Inflammatory macrophage treated with lipopolysaccharide for 4 hours (primary cell): ENCODE measurements at regions not wholly inside any gene's neighbourhood (a gene's known extent, or its start where the extent isn't known, plus 50 kb on each side); places are given as distances from the start of the nearest gene placed in this dataset.

Source experiments
- DNase-seq: peaks from one replicate; pipeline ENCODE4 v3.0.0-alpha.2; 2020

DNA sequence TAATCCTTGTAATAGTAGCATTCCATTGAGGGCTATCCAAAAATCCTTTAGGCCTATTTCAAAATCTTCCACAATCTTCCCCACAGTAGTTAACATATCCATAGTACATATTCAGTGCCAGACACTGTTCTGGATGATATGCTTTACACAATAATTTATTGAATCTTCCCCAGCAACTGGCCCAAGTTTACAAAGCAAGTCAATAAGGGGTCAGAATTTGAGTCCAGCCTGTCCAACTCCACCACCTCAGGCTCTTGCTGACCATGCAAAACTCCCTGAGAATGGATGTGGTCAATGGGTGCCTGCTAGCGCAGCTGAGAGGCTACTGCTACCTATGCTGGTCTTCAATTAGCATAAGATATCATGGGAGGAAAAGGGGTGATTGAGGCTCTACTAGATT is 529.6 kb downstream of the FGF9 start:
- no peak for DNase-seq

DNA sequence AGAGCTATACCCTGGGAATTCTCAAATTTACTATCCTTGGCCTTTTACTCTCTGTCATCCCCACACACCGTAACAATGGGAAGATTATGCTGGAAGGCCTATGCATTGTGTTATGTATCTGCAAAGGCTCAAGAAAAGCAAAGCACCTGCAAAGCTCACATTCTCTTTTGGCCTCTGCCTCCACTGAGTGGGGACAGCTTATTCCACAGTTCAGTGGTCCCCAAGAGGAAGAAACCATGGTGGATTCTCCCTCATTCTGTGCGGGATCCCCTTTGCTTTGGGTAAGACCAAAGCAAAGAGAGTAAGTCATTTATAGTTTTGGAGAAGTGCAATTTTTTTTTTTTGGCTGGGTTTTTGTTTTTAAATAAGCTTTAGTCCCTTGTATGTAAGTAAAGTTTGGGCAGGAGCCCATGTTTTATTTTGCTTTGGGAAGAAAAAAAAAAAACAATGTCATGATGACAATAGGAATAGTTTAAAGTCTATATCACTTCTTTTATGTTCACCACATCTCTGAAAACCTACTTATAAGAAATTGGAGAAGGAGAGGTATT is 530.6 kb downstream of the FGF9 start:
- DNase-seq, result no peak

DNA sequence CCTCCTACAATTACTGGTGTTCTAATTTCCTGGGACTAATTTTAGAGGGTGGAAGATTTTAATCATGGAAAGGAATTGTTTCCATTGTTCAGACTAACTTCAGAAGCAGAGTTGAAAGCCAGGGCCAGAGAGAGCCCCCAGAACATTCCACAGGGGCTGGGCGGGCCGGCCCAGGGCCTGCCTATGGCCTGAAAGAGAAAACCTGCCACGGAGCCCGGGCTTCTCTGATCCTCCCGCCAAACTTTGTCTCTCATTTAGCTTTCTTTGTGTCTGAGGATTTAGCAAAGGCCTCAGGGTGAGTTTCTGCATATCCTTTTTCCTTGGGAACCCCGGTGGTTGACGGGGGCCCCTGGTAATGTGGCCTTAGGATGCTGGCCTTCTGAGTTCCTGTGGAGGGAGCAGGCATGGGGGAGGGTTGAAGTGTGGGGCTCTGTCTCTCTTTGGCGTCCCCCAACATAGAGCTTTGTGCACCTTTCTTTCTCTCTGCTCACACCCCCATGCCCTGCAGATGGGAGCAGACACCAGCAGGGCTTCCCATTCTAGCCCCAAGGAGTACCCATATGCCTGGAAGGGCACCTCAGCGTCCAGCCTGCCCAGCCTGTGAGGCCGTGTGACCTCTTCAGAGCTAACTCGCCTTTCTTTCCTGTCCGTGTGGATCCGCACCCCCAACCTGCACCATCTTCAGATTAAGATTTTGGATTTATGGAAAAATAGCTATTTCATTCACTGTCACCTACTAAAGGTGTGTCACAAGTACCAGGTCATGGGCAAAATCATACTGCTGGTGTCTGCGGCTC is 539.5 kb downstream of the FGF9 start:
- DNase-seq, result no peak

DNA sequence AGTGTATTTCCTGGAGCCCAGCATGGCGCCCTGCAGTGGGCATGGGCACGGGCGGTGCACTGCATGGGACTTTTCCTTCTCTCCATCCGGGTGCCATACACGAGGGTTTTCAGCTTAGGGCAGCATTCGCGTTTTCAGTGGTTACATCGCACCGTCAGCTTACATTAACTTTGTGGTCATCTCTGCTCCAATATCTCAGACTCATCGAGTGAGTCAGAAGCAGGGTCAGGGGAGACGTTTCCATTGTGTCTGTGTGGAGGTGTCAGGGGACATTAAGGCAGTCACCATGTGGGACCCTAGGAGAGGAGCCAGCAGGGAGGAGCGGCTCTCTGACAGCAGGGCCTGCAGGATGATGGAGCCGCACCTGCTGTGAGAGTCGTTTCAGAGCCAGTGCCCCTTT is 541.0 kb downstream of the FGF9 start:
- DNase-seq, result no peak

DNA sequence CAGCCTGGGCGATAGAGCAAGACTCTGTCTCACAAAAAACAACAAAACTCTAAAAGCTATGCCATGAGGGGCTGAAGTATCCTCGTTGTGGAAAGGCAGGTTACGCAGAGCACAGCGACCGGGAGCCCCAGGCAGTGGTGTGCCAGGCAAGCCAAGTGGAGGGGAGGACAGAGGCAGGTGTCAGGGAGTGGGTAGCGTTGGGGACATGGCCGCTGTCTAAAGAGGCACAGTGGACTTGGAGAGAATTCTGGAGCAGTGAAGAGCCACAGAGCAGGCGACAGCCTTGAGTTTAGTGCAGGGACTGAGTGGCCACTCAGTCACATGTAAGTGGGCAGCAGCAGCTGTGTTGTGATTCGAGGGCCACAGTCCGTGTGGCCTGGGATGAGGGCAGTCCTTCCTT is 541.7 kb downstream of the FGF9 start:
- no peak for DNase-seq

DNA sequence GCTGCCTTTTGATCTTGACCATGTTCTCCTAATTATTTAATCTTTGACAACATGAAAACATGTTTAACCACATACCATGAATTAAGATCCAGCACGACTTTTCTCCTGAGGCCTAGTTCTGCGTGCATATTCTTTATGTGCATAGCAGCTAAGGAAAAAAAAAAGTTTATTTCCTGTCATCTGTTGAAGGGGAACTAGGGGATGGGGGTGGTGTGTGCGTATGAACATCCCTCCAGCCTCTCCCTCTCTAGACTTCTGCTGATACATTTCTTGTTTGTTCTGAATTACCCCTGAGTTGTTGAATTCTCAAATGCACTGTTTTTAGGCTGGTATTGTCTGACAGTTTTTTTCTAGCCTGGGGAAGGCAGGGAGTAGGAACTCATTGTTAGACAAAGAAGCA is 543.3 kb downstream of the FGF9 start:
- no peak for DNase-seq

DNA sequence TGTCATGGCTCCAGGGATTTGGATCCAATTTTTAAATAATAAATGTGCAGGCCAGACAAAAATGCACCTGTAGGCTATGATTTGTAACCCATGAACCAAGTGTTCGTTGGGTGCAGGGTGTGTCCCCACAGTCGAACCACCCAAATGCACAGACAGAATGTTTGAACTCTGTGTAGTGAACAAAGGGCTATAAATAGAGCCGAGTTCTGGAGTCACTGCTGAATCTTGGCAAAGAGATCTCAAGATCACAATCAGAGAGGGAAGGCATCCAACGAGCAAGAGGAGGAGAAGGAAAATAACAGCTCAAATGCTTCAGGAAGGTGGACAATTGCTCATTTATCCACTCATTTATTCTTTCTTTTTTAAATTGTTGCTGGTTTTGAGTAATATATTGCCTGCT is 547.9 kb downstream of the FGF9 start:
- no peak for DNase-seq

DNA sequence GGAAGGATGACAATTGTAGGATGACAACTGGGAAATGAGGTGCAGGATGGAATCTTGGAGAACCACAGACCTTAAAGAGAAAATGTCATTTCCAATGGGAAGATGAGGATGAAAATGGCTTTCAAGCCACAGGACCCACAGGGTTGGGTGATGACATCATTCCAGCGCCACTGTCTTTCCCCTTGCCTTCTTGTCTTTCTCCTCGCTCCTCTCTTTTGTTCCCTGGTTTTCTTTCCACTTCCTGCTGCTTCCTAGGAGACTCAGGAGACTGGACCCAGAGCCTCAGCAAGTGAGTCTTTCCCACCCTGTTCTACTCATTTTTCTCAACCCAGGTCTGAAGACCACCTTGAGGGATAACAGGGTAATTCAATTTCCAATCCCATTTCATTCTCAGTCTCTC is 548.8 kb downstream of the FGF9 start:
- DNase-seq, result no peak

DNA sequence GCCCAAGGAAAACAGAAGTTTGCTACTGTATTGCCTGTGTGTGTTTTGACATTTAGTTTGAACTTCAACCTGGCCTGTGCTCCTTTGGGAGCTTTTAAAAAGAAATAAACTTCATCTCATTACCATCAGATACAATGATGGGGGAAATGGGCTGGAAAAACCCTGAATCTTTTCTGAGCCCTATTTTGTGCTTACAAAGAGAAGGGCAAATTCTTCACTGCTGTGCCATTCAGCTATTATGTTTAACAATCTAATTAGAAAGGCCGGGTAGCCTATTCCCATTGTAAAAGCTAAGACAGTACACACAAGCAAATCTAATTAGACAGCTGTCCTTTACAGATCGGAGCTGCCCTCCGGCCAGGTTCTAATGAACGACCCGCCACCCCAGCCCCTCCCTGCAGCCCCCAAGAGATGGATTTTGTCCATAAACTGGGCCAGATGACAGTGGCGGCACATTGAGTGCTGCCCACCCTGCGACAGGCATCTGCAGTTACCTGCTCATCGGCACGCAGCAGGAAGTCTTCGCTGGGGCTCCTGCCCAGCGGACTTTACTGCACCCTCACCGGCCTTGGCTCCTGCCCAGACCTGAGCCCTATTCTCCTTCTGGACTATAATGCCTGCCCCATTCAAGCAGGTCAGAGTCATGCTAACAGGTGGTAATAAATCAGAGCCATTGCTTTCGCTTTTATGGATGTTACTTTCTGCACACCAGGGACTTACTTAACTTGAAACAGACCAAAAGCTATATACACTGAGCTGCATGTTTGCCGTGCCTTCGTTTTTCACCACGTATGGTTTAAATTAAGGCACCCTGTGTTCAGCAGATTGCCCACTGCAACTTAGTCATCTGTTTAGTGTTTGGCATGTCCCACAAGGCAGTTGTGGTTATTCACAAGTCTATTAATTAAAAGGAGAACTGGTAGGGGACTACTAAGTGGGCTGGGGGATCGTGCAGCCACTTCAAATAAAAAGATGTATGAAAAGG is 549.6 kb downstream of the FGF9 start:
- DNase-seq, result no peak

DNA sequence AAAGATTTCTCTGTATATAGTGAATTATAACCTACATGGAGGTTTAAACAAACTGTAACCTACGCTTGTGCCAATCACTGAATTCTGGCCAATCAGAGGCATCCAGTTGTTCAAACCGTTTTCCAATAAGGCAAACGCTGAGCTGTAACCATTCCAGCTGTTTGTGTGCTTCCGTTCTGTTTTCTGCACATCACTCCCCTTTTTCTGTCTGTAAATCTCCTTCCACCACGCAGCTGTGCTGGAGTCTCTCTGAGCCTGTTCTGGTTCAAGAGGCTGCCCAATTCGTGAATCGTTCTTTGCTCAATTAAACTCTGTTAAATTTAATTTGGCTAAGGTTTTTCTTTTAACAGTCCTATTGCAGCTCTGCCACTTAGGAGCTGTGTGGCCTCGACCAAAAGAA is 552.5 kb downstream of the FGF9 start:
- no peak for DNase-seq

DNA sequence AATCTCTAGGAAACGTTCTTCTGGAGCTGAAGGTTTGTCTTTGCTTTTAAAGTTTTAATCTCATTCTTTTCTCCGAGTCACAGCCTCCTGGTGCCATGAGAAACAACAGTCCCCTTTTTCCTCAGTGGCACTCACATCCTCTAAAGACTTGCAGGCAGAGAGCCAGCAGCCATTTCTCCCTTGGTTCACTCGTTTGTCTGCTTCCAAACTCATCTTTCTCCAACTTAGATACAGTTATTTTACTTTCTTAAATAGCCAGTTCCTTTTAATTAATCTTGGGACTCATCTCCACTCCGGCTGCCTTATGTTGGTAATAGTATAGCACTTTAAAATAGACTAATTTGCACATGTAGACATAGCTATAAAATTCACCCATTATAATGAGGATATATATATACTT is 555.2 kb downstream of the FGF9 start:
- no peak for DNase-seq

DNA sequence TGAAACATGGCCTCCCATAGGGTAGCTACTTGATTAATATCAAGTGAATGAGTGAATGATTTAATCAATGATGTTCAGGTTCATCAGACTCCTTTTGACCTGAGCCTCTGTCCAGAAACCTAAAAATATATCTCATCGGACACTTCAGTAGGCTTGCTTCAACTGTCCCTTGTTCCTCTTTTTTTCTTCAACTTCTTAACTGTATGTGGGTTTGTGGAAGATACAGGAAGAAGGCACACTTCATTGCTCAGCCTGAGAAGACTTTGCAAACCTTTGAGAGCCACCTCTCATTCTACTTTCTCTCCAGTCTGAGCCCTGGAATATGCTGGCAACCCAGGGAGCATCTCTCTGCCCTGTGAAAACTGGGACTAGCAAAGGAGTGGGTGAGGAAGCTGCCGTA is 557.0 kb downstream of the FGF9 start:
- DNase-seq, result peak; percentile 0

DNA sequence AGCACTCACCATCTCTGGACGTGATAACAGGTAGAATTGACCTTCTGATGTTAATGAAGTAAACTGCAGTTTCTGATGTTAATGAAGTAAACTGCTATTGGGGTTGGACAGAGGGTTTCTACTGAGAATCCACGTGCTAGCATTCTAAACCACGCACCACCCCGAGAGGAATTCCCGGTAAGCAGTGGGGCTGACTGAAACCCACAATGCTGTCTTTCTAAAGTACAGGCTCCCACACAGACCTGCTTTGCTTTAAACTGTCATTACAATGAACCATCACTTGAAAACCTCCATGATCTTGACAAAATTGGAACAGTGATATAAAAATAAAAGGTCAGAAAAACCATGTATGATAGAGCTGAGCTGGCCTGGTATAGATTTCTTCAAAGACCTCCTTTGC is 559.0 kb downstream of the FGF9 start:
- DNase-seq, result no peak

DNA sequence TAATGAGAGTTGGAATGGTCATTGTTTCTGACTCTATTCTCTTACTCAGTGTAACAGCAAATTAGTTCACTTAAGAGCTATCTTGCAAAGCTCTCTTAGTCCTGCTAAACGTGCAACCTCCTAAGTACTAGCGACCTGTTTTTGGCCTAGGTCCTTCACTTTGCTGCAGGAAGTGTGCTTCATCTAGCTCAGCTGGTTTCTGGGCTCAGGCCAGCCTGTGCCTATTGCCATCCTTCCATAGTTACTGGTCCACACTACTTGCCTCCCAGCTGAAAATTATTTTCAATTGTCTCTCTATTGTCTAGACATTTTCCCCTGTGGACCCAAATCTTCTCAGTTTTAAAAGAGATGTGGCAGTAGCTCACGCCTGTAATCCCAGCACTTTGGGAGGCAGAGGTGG is 561.3 kb downstream of the FGF9 start:
- DNase-seq, result no peak

DNA sequence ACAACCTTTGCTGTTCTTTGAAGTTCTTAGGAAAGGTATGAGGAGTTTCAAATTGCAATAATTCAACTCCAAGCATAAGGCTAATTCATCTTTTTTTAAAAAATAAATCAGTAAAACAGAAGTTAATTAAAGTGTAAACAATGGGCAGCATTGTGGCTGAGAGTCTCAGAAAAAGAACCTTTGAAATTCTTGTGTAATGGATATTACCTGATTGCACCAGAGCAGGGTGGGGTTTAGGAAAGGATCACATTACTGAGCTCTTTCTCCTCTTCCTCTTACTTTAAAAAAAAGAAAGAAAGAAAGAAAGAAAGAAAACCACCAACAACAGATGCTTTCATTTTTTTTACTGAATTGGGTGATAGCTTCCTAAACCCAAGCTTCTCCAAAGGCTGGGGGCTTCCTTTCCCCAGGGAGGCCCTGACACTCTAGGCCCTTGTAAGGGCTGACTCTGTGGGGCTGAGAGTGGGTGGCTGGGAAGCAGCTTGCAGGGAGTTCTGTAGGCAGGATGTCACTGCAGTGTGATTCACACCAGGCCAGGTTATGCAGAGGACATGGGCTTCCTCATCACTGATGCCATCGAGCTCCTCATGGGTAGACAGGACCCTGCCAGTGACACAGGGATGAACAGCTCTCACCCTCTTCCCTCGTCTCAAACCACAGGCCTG is 564.5 kb downstream of the FGF9 start:
- DNase-seq, result peak; percentile 10

DNA sequence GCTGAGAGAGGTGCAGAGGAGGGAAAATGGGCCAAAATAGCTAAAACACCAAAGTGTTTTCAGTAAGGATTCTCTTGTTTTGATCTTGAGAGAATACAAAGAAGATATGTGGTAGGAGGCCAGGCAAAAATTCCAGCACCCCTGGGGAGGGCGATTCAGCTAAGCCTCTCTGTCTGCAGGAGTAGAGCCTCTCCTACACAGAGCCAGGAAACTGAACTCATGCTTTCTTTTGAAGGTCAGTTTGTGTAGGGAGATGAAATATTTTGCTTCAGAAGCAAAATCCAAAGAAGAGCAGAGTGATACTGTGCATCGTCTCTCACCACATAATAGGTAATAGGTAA is 565.0 kb downstream of the FGF9 start:
- DNase-seq, result no peak

DNA sequence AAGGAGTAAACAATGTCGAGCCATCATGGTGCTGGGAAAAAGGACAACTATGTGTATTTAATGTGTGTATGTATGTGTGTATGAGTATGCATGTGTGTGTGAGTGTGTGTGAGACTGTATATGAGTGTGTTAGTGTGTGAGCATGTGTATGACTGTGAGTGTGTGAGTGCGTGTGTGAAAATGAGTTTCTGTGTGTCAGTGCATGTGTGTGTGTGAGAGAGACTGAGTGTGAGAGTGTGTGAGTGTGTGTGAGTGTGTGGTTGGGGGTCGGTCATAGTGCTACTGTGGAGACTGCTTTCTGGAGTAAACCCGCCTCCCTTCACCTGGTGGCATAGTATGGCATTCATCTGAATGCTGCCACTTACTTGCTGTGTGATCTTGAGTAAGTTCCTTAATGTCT is 567.4 kb downstream of the FGF9 start:
- no peak for DNase-seq

DNA sequence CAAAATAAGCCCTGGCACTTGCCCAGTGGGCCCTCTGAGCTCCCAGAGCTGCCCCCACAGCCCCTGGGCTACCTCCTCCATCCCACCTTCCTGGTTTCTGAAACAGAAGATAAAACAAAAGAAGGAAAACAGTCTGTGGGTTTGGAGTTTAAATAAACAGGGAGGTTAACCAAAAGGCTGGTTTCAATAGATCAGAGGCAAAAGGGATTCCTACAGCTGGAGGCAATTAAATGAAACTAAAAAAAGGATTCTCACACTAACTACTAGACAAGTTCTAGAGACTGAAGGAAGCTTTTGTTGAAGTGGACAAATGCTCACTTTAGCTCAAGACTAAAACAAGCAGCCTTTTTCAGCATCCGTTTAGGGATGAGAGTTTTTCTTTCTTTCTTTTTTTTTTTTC is 569.8 kb downstream of the FGF9 start:
- no peak for DNase-seq

DNA sequence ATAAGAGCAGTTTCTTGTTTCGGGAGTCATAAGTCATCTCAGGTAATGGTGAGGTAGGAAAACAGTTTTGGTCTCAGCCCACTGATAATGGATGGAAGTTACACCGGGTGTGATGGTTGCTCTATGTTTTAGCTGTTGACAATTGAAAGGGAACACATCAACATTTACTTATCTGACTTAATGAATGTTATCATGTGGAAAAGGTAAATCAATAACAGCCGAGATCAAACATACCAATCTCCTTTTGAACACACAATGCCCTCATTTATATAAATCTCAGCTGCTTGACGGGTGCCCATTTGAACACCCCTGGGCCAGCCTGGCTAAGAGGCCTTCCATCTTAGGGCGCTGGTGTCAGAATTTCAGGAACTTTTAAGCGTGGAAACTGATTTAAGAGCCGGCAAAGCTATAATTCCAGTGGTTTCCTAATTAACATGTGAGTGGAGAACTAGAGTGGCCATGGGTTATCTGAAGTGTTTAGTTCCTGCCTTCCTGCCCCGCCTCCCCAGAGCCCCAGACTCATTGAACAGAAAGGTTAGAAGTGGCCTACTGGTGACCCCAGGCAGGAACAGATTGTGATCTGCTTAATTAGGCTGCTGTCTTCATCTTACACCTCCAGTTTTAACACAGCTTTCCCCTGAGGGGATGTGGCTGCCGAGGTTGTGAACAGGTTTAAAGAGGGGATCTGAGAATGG is 572.7 kb downstream of the FGF9 start:
- no peak for DNase-seq

DNA sequence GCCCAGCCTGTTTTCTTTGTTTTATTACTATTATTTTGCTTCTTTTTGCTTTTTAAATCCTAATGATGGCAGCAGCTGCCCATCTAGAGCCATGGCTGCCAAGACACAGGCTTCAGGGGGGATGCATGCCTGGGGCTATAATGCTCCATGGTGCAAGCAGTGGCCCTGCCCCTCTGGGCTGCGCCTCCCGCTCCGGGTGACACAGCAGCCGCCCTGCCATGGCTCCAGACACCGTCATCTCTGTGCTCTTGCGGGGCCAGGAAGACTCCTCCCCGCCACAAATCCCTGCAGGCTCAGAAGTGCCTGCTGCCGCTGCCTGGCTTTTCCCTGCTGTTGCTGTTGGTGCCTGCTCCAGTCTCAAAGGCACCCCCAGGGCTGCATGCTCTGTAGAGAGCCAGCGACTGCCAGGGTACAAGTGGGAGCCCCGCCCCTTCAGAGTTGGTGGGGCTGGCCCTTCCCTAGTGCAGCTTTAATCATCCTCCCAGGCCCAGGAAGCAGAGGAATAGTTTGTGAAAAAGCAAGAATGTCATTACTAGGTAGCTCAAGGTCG is 581.5 kb downstream of the FGF9 start:
- DNase-seq, result no peak

DNA sequence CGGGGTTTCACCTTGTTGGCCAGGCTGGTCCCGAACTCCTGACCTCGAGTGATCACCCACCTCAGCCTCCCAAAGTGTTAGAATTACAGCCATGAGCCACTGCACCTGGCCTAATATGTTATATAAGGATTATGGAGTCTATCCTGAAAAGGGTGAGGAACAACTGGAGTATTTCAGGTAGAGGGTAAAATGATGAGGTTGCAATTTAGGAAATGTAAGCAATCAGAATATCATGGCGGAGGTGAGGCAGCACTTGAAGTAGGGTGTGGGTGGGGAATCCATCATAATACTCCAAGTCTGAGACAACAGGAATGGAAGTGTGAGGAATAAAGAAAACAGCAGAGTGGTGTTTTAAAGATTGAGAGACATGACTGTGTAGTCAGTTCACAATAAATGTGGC is 582.2 kb downstream of the FGF9 start:
- no peak for DNase-seq

DNA sequence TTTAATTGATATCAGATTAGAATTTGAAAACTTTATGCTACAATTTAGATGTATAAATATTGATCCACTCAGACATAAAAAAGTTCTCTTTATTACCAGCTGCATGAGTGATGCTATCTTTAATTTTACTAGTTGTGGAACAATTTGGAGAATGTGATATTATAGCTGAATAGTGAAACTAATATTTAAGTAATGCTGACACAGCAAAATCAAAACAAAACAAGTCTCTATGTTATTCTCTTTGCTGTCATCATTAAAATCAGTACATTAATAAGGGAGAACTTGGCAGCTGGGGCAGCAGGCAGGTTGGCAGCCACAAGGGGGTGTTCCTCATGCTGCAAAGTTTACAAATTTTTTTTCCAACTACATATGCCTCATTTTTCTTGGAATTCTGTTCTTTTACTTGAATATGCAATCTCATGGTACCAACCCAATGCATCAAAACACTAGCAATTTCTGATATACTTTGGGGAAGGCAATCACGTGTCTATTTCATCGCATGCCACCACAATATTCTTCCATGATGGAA is 585.3 kb downstream of the FGF9 start:
- DNase-seq, result no peak
